SKM-1 treated with dmso at 0.1 percent for 144 hours (cell line): ENCODE measurements at regions not wholly inside any gene's neighbourhood (a gene's known extent, or its start where the extent isn't known, plus 50 kb on each side); places are given as distances from the start of the nearest gene placed in this dataset.

ENCODE experiments used
- DNase-seq: peaks from one replicate; lab custom pipeline; 2025; ENCODE audit not compliant: unreplicated experiment; lab: John Stamatoyannopoulos, UW

- no peak for DNase-seq
These were observed 61.9 kb upstream of the BMP6 start for GRCh38 chr6:7664003-7664402.

GRCh38 chr6:7668936-7669335 is 57.0 kb upstream of the BMP6 start:
- DNase-seq: peak; percentile 30

GRCh38 chr6:7669742-7670141 is 56.2 kb upstream of the BMP6 start:
- no peak for DNase-seq

- no peak for DNase-seq
These were observed 54.8 kb upstream of the BMP6 start for GRCh38 chr6:7671076-7671475.

GRCh38 chr6:7671581-7671980 is 54.3 kb upstream of the BMP6 start:
- no peak for DNase-seq

- DNase-seq: no peak
These were observed 53.5 kb upstream of the BMP6 start for GRCh38 chr6:7672066-7673062.

- no peak for DNase-seq
These were observed 52.8 kb upstream of the BMP6 start for GRCh38 chr6:7673063-7673536.

GRCh38 chr6:7674291-7674690 is 51.6 kb upstream of the BMP6 start:
- DNase-seq: no peak

- DNase-seq: no peak
These were observed 50.5 kb upstream of the BMP6 start for GRCh38 chr6:7675353-7675945.
